ENCODE measurements at regions not wholly inside any gene's neighbourhood (a gene's known extent, or its start where the extent isn't known, plus 50 kb on each side); places are given as distances from the start of the nearest gene placed in this dataset.
"Not testable (repeated sequence)": the region's sequence is repeated elsewhere in the genome, so short reads cannot be mapped to it uniquely, and the experiment has no call there.

DNA sequence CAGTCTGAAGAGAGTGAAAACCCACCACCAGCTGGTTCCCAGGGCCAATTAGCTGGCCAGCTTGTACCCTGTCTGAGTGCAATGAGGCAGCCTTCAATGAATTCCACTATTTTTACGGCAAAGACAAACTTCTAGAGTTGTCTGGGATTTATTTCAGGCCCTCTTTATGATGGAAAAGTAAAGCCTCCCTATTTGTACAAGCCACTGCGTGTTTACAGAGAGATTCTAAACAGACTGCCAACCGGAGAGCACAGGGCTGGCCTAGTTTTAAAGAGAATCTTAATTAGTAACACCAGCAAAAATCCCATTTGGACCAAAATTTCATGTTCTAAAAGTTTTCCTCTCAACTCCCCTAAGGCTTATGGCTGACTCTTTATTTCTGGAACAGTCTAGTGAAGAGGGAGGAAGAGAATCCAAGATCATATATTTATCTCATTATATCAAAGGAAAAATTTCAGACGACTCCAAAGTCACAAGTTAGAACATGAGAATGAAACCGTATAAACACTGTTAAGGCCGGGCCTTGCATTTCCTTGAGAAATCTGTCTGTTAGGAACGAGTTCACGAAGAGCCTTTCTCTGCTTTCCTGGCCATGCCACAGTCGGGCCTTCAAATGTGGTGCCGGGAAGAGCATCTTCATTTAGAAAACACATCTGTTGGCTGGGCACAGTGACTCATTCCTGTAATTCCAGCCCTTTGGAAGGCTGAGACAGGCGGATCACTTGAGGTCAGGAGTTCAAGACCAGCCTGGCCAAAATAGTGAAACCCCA, 724.6 kb upstream of the NRP1 start:
- DNase-seq (ENCODE audit: low read depth): no peak

DNA sequence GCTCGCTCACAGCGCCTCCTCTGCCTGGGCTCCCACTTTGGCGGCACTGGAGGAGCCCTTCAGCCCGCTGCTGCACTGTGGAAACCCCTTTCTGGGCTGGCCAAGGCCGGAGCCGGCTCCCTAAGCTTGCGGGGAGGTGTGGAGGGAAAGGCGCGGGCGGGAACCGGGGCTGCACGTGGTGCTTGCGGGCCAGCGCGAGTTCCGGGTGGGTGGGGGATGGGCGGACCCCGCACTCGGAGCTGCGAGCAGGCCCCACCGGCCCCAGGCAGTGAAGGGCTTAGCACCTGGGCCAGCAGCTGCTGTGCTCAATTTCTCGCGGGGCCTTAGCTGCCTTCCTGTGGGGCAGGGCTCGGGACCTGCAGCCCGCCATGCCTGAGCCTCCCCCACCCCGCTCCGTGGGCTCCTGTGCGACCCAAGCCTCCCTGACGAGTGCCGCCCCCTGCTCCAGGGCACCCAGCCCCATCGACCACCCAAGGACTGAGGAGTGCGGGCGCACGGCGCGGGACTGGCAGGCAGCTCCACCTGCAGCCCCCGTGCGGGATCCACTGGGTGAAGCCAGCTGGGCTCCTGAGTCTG, 721.0 kb upstream of the NRP1 start:
- DNase-seq (ENCODE audit: low read depth): not testable (repeated sequence)

DNA sequence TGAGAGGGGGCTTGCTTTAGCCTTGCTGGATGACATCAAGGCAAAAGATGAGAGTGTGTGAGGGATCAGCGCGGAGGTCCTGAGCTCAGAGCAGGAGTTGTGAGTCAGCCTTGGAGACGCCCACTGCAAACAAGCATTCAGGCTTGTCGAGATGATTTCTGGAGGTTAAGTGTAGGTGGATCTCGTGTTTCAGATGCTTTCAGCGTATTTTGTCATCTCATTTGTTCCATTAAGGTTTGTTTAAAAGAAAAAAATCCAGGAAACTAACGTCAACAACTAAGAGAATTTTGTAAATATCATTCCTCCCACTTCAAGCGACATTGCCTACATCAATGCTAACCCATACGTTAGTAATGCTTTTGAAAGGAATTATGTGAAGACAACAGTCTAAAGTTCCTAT, 715.4 kb upstream of the NRP1 start:
- DNase-seq (ENCODE audit: low read depth): peak; percentile 34

DNA sequence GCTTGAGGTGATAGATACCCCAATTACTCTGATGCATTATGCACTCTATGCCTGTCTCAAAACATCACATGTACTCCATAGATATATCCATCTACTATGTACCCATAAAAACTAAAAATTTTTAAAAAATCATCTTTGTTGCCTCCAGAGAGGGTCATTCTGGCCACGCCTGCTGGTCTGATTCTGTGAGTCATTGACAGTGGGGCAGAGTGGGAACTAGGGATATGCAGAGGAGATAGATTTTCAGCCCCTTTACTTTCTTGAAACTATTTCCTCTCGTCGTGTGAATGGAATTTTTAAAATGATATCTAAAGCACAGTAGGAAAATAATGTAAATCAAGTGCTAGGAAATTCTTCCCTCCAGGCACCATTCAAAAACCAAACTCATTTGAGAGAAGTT, 715.0 kb upstream of the NRP1 start:
- DNase-seq (ENCODE audit: low read depth): no peak

DNA sequence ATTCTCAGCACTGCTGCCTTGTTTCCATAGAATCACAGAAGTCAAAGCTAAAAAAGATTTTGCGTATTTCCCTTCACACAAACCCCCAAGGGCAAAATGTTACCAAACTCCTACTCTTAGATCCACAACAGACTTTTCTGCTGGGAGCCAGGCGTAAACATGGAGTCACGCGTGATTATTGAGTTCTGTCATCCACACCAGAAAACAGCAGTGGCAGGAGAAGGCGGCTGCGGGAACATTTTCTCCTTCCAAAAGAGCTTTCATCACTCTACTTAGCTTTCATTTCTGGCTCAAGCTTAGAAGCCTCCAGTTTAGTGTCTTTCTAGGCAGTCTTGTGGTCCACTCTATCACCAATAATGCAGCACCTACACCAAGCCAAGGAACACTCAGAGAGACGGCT, 712.9 kb upstream of the NRP1 start:
- no peak for DNase-seq (ENCODE audit: low read depth)

DNA sequence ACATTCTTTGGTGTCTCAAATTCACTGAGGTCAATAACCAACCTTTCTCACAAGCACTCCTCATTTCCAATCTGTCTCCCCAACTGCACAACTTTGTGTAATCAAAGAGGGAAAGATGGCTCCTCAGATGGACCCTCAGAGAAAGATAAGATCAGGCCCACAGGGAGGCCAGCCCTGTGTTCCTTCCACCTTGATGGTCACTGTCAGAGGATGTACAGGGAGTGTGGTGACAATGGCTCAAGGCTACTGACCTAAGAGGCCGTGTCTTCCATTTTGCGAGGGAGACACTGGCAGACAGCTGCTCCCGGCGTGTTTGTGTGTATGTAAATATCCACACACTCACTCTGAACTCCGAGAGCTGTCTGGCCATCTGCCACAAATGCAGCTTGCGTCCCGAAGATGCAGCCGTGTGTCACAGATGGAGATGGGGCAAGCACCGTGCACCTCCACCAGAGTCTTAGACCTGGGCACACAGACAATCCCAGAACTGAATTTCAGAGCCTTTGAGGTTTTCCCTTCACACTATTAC, 712.1 kb upstream of the NRP1 start:
- DNase-seq (ENCODE audit: low read depth): no peak

DNA sequence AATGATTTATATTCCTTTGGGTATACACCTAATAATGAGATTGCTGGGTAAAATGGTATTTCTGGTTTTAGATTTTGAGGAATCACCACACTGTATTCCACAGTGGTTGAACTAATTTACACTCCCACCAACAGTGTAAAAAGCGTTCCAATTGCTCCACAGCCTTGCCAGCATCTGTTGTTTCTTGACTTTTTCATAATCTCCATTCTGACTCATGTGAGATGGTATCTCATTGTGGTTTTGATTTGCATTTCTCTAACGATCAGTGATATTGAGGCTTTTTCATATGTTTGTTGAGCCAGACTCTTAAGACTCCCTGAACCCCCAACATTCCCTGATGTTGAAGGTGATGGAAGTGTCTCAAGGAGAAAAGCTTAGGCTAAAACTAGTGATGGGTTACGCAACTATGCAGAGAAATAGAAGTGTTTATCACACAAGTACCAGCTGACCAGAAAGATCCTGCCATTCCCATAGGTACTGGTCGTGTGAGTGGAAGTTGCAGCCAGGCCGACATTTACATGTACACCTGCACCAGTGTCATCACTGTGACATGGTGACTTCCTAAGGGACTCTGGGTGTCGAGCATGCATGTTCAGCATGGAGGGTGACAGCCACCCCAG, 711.2 kb upstream of the NRP1 start:
- DNase-seq (ENCODE audit: low read depth): peak; percentile 5

DNA sequence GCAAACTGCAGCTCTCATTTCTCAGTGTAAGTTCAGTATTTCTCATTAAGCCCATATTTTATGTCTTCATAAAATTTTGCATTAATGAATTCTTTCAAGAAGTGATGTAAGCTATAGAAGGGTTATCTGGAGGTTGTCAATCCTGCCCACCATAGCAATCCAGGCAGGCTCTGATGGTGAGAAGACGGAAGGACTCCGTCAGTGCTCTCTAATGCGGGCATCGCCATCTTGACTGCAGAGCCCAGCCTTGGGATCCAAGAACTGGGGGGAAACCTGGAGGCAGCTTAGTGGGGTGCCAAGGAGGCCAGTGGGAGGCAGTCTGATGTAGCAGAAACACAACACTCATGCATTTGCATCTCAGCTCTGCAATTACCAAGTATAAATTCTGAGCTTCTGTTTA, 707.4 kb upstream of the NRP1 start:
- no peak for DNase-seq (ENCODE audit: low read depth)

DNA sequence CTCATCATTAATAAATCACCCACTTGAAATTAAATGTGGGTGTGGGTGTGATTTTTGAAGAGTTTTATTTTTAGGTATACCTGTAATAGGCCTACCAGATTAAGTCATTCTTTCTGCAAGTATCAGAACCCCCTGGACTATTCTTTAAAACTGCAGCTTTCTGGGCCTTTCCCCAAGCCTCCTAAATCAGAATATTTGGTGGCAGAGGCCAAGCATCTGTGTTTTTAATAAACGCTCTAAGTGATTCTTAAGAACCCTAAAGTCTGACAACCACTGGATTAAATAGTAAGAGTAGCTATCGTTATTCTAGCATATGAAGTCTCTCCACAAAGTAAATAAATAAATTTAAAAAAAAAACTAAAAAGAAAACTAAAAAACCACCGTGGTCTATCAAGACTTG, 703.0 kb upstream of the NRP1 start:
- no peak for DNase-seq (ENCODE audit: low read depth)

DNA sequence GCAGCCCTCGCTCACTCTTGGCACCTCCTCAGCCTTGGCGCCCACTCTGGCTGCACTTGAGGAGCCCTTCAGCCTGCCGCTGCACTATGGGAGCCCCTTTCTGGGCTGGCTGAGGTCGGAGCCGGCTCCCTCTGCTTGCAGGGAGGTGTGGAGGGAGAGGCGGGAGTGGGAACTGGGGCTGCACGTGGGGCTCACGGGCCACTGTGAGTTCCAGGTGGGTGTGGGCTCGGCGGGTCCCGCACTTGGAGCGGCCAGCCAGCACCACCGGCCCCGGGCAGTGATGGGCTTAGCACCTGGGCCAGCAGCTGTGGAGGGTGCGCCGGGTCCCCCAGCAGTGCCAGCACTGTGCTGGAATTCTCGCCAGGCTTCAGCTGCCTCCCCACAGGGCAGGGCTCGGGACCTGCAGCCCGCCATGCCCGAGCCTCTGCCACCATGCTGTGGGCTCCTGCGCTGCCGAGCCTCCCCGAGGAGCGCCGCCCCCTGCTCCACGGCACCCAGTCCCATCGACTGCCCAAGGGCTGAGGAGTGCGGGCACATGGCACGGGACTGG, 700.8 kb upstream of the NRP1 start:
- DNase-seq (ENCODE audit: low read depth): not testable (repeated sequence)

DNA sequence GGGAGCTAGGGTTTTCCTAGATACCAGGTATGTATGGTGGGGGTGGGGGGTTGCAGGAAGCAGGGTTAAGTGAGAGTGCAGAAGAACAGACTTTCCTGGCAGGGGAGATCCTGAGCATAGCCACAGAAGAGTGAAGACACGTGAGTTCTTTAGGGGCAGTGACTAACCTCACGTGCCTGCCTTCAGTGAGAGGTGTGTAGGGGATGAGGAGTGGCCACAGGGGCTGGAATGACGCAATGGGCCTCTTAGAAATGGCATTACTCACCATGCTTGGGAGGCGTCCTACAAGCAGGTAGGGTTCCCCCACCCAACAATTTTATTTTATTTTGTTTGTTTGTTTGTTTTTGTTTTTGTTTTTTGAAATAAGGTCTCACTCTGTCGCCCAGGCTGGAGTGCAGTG, 698.6 kb upstream of the NRP1 start:
- DNase-seq (ENCODE audit: low read depth): no peak

DNA sequence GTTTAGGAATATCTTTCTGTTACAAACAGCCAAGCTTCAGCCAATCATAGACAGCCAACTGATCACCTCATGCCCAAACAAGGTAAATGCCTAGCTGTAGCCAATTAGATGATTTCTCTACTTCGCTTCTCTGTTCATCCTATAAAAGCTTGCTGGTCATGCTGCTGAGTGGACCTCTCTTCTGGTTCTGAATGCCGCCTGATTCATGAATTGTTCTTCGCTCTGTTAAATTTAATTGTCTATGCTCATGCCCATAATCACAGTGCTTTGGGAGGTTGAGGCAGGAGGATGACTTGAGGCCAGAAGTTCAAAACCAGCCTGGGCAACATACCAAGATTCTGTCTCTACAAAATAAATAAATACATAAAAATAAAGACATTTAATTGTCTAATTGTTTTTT, 698.1 kb upstream of the NRP1 start:
- no peak for DNase-seq (ENCODE audit: low read depth)

DNA sequence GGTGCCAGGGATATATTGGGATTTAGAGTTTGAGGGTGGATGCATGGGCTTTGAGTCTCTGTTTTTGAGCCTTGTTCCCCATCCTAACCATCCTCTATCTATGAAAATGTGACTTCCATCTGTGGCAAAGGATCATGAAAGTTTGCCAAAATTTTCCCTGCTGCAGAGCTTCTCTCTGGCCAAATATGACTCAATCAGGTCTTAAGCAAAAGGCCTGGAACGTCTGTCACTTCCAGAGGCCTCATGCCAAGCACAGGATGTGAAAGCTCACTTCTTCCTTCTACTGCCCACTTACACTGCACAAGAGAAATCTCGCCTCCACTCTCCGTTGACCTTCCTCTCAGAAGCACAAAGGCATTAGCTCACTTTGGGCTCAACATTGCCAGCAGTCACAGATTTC, 696.9 kb upstream of the NRP1 start:
- peak; percentile 84 for DNase-seq (ENCODE audit: low read depth)

DNA sequence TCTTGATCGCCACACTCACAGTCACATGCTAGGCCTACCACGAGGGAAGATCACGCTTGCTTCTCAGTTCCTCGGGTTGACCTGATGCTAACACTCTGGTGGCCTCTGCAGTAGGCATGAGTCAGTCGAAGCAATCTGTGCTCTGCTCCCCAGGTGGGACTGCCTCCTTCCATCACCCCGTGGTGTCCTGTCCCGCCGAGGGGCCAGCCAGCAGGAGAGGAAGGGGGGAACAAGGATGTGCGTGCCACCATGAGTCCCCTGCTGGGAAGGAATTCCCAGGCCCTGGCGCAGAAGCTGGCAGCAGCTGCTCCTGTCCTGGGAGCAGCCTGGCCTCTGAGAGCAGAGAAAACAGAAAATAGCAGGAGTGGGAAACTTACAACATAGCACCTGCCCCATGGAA, 695.0 kb upstream of the NRP1 start:
- no peak for DNase-seq (ENCODE audit: low read depth)

DNA sequence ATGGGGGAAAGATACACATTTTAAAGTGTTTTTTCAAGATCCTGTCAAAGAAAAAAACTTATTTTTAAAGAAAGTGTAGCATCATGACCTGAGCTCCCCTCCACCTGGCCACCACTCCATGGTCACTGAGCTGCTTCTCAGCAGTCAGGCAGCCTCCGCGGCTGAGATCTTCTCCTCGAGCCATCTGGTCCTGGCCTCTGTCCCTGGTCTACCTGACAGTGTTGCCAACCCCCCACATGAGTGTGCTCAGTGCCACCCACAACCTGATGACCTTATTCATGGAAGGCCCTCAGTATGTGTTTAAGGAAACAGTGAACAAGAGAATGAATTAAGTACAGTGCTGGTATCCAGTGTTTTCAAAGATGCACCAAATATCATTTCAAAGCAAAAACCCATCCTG, 694.5 kb upstream of the NRP1 start:
- DNase-seq (ENCODE audit: low read depth): no peak

DNA sequence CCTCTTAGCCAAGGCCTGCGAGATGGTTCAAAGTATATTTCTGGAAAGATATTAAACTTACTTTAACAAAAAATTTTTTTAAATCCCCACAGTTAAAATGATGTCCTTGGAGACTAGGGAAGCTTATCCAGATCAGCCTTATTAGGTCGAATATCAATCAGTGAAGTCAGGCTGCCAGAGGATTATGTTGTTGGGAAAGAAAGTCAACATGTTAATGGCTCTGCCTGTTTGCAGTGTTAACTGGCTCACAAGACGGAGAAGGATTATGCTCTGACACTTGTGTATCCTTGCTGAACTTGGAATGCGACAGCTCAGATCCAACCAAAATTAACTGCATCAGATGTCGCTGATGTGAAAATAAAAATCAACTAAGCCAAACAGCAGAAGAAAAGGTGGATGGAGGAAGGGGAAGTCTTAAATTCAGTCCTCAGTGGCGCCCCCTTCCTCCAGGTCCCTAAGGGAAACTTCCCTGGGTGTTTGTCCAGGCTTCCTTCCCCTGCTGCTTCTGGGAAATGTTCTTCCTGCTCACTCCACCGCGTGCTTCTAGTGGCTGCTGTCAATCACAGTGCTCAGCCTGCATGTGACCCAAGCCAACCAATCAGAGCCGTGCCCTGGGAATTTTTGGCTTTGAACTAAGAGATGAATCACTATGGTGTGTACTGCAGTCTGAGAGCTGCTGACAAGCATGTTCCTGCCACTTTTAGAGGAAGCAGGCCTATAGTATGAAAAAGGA, 690.4 kb upstream of the NRP1 start:
- peak; percentile 4 for DNase-seq (ENCODE audit: low read depth)

DNA sequence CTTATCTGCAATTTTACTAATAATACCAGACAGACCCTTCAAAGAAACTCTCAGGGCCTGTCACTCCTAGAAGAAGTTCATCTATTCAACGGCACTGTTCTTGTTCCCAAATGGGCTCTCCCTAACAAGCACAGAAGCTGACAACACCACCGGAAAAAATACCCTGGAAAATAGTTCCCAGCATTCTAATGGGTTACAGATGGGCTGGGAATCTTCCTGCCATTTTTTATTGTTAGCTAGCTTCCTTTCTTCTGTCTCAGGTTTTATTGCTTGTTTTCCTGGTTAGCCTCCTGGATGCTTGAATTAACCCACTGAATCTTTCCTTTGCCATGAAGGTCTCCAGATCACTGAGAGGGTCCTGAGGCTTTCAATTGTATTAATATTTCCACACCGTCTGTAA, 689.8 kb upstream of the NRP1 start:
- DNase-seq (ENCODE audit: low read depth): no peak

DNA sequence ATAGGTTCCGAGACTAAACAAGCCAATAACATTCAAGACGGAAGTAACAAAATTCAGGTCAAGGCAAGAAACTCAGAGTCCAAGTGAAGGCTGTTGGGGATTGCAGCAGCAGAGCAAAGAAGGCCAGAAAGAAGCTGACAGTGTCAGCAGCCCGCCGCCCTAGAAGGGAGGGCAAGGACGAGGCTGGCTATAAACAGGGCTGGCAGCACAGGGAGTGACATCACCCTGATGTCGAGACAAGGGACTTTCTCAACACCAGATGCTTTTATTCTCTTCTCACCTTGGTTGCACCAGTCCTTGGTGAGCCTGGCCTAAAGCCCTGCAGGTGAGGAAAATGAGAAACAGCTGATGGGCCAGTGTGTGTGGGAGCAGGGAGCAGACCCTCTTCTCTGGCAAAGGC, 687.7 kb upstream of the NRP1 start:
- DNase-seq (ENCODE audit: low read depth): no peak

DNA sequence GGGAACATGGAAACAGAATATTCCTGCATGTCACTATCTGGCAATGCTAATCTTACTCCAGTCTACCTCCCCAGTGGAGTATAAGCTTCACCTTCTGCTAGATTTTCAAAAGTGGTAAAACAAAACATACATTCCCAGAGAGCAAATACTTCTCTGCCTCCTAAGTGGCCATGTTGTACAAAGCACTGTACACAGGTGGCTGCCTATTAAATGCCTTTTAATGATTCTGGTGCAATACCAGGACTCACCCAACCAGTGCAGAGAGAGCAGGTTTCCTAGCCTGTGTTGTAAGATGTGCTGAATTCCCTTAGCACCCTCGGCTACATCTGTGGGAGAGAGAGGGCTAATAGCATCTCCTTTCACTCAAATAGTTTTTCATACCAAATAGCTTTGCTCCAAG, 684.3 kb upstream of the NRP1 start:
- DNase-seq (ENCODE audit: low read depth): no peak

DNA sequence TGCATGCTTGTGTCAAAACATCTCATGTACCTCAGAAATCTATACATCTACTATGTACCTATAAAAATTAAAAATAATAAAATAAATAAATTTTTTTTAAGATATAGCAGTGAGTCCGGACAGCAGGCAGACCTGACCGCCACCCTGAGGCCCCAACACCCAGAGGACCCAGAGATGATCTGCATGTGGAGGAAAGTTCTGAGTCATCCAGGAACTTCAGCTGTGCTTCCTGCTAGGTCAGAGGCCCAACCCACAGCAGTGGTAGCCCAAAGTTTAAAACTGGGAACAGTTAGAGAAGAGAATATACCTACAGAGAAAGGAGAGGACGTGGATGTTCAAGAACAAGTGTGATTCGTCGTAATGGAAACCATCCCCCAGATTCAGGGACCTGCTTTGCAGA, 683.7 kb upstream of the NRP1 start:
- no peak for DNase-seq (ENCODE audit: low read depth)

DNA sequence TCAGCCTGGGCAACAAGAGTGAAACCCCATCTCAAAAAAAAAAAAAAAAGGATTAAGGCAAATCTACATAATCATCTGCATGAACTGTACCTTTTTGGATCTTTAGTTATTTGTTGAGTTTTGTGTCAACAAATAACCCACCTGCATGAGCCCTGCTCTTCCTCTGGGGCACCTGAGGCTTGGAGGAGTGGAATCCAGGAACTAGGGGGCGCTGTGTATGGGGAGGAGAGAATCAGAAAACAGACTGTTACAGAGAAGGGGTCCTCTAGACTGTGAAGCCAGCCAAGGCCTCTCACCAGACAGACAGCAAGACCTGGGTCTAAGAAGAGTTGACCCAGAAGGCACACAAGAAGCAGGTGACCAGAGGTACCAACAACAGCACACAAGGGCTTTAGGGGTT, 682.8 kb upstream of the NRP1 start:
- no peak for DNase-seq (ENCODE audit: low read depth)

DNA sequence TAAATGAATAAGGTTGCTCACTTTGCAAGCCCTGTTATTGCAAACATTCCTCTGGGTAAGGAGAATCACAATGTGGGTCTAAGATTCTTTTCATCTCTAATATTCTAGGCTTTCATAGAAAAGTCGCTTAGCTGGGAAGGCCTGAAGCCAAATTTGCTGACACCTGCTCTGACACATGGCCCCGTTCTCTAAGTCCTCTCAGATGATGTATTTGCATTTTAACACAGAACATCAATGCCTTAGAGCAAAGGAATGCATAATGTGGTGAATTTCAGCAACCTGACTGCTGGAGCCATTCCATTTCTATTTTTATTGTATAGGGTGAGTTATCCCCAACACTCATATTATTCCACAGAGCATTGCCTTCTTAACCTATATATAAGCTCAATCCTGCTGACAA, 682.1 kb upstream of the NRP1 start:
- DNase-seq (ENCODE audit: low read depth): no peak

DNA sequence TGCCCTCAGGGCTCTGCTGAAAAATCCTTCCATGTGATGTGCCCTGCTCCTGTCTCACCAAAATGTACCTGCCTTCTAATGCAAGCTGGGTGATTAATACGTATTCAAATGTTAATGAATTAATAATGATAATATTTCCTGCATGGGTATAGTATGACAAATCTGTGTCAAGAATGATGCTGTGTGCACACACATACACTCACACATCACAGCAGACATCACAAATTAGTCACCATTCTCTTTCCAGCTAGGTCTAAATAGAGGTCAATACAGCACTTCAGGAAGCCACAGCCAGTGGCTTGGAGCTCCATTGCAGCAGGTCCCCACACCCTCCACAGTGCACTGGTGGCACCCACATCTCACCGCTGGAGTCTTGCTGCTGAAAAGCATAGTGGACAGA, 681.2 kb upstream of the NRP1 start:
- DNase-seq (ENCODE audit: low read depth): no peak
